GM12892 (cell line): ENCODE measurements at regions not wholly inside any gene's neighbourhood (a gene's known extent, or its start where the extent isn't known, plus 50 kb on each side); places are given as distances from the start of the nearest gene placed in this dataset.

ENCODE experiments used
- POLR2AphosphoS5 ChIP-seq: IDR thresholded peaks from 2 replicates; pipeline ENCODE4 v1.6.1; 2011; ENCODE audit warnings: low read depth, low read length, control low read depth
- TAF1 ChIP-seq: IDR thresholded peaks from 2 replicates; pipeline ENCODE4 v1.6.1; 2011; ENCODE audit warnings: low read depth, mild to moderate bottlenecking, control low read depth, low read length, borderline replicate concordance

DNA sequence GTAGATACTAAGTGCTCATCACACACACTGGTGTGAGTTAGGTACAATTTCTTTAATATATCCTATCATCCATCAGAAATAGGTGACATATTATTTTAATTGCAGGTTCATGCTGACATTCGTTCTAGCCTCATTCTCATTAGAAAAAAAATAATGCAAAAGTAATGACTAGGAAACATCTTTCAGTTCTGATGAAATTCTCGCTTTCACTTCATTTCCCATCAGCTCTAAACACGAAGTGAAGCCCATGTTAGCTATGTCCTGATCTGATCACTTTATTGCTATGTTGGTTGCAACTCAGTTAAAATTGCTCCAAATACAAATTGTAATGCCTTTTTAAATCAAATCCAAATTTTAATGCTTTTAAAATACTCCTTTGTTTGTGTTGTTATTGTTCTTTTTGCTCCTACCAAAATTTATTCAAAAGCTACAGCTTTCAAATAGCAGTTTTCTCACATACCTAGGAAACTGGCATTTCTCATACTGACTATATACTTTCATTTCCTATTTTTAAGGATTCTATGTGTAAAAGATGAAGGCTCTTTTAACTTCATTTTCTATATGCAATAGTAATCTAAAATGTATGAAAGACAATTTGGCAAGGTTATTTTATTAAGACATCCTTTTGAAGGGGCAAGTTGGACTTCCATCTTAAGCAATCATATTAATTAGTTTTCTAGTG lies 1237.8 kb upstream of the ACO1 start:
- TF ChIP-seq POLR2AphosphoS5 (no peak), TAF1 (no peak)
